Naive thymus-derived CD8-positive, alpha-beta T cell (primary cell): ENCODE measurements at regions not wholly inside any gene's neighbourhood (a gene's known extent, or its start where the extent isn't known, plus 50 kb on each side); places are given as distances from the start of the nearest gene placed in this dataset.

Experiments used
- ATAC-seq, 2 donors: fragments of 150-1000 bp; cut with Tn5 transposase in 1 of 2; sonication (Bioruptor Pico), chemical (Tn5 transposase) in 1 of 2; 1 replicate in 1 of 2; 2 replicates in 1 of 2; pipeline ENCODE4 v1.10.0; 2021; ENCODE audit warnings: mild to moderate bottlenecking in 2 of 2, moderate library complexity in 2 of 2
- POLR2A ChIA-PET: fragments of 350-600 bp; sonication (Branson Sonifier 250); formaldehyde crosslinking; loops from one replicate; lab custom pipeline; 2021; ENCODE audit warnings: antibody characterized with exemption; lab: Charles Lee
- DNase-seq, 10 donors: peaks; one replicate each; pipeline versions ENCODE4 v3.0.0 to v3.0.0-alpha.2; 2020 to 2022
- H3K27ac Mint-ChIP-seq, 10 donors: one replicate each; pipeline ENCODE4 v1.8.0; 2020 to 2022; ENCODE audit warnings: mild to moderate bottlenecking in 10 of 10, mixed read lengths in 10 of 10, moderate library complexity in 4 of 10, inconsistent platforms in 1 of 10
- H3K27me3 Mint-ChIP-seq, 5 donors: one replicate each; pipeline ENCODE4 v1.8.0; 2021 to 2022; ENCODE audit warnings: mixed read lengths in 5 of 5
- H3K36me3 Mint-ChIP-seq, 3 donors: one replicate each; pipeline ENCODE4 v1.8.0; 2020 to 2022; ENCODE audit warnings: mixed read lengths in 3 of 3, mild to moderate bottlenecking in 2 of 3, inconsistent platforms in 1 of 3
- H3K4me1 Mint-ChIP-seq, 4 donors: one replicate each; pipeline ENCODE4 v1.8.0; 2021 to 2022; ENCODE audit warnings: mixed read lengths in 4 of 4
- H3K4me3 Mint-ChIP-seq, 10 donors: one replicate each; pipeline ENCODE4 v1.8.0; 2020 to 2022; ENCODE audit warnings: mild to moderate bottlenecking in 10 of 10, mixed read lengths in 10 of 10, moderate library complexity in 6 of 10, inconsistent platforms in 1 of 10
- H3K9me3 Mint-ChIP-seq, 9 donors: one replicate each; pipeline ENCODE4 v1.8.0; 2020 to 2022; ENCODE audit warnings: mixed read lengths in 9 of 9, mild to moderate bottlenecking in 3 of 9, inconsistent platforms in 1 of 9, moderate library complexity in 1 of 9

GRCh38 chr5:158621391-158621790 lies 478.3 kb downstream of the EBF1 start:
- no peak overlapping the region for H3K4me3 Mint-ChIP-seq
- POLR2A ChIA-PET, result no interaction called here
- ATAC-seq, result no peak
- no peaks in the 10 kb centered on the region for H3K4me1 Mint-ChIP-seq
- no peak overlapping the region for H3K27ac Mint-ChIP-seq
- no peaks in the 10 kb centered on the region for H3K36me3 Mint-ChIP-seq
- H3K9me3 Mint-ChIP-seq, result peaks cover 0 to 1% (median 0%) of the 10 kb centered on the region in 9 donors
- no peaks in the 10 kb centered on the region for H3K27me3 Mint-ChIP-seq
- DNase-seq, result no peak

GRCh38 chr5:158619083-158619788 lies 480.5 kb downstream of the EBF1 start:
- DNase-seq (no peak), ATAC-seq (no peak)
- H3K4me3 Mint-ChIP-seq, result no peak overlapping the region
- H3K27me3 Mint-ChIP-seq, result no peaks in the 10 kb centered on the region
- H3K27ac Mint-ChIP-seq, result no peak overlapping the region
- POLR2A ChIA-PET, result no interaction called here
- no peaks in the 10 kb centered on the region for H3K9me3 Mint-ChIP-seq
- H3K36me3 Mint-ChIP-seq, result no peaks in the 10 kb centered on the region
- no peaks in the 10 kb centered on the region for H3K4me1 Mint-ChIP-seq

DNA sequence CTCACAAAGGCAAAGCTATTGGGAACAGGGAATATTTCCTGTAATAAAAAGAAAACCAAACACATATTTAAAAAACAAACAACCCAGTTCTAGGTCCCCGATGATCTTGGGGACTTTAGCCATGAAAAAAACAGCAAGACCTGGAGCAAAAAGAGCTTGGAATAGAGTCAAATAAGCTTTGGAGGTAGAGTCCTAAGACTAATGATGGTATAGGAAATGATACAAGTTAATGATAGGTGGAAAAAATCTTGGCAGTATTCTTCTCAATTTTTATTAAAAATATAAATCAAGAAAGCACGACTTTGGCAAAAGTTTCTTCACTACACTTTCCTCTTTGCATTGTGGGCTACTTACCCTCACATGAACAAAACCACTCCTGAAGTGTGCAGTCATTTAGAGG lies 481.5 kb downstream of the EBF1 start:
- Mint-ChIP-seq H3K4me3 (no peak overlapping the region), H3K36me3 (no peaks in the 10 kb centered on the region), H3K27me3 (no peaks in the 10 kb centered on the region), H3K27ac (peak overlapping the region in 1 of 10 donors; percentile 62), H3K4me1 (no peaks in the 10 kb centered on the region), H3K9me3 (no peaks in the 10 kb centered on the region)
- ATAC-seq (no peak), DNase-seq (no peak)
- POLR2A ChIA-PET, result no interaction called here

DNA sequence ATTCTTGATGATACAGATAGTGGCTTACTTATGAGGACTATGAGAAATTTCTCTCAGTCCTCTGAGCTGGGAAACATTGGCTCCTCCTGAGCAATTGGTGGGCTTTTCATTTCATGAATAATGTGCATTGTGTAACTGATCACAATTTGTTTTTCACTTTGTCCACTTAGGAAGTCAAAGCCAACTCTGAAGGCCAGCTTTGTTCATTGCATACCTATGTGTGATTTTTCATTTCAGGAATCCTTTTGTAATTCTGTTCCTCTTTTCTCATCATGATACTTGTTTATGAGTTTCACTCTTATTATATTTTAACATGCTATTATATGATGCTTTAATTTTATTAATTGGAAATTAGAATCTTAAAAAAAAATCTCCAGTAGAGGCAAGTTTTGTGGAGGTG lies 483.0 kb downstream of the EBF1 start:
- H3K27ac Mint-ChIP-seq, result no peak overlapping the region
- no peak overlapping the region for H3K4me3 Mint-ChIP-seq
- no peaks in the 10 kb centered on the region for H3K4me1 Mint-ChIP-seq
- no peak for ATAC-seq
- POLR2A ChIA-PET, result no interaction called here
- H3K9me3 Mint-ChIP-seq, result no peaks in the 10 kb centered on the region
- no peak for DNase-seq
- H3K27me3 Mint-ChIP-seq, result no peaks in the 10 kb centered on the region
- no peaks in the 10 kb centered on the region for H3K36me3 Mint-ChIP-seq

- DNase-seq (no peak), ATAC-seq (no peak)
- H3K27ac Mint-ChIP-seq, result no peak overlapping the region
- no peaks in the 10 kb centered on the region for H3K36me3 Mint-ChIP-seq
- H3K27me3 Mint-ChIP-seq, result no peaks in the 10 kb centered on the region
- POLR2A ChIA-PET, result no interaction called here
- H3K4me3 Mint-ChIP-seq, result no peak overlapping the region
- H3K9me3 Mint-ChIP-seq, result no peaks in the 10 kb centered on the region
- H3K4me1 Mint-ChIP-seq, result no peaks in the 10 kb centered on the region
These were observed 484.8 kb downstream of the EBF1 start for GRCh38 chr5:158614951-158615350.

GRCh38 chr5:158611581-158611980 lies 488.1 kb downstream of the EBF1 start:
- DNase-seq, result no peak
- no peak overlapping the region for H3K4me3 Mint-ChIP-seq
- H3K27ac Mint-ChIP-seq, result no peak overlapping the region
- H3K36me3 Mint-ChIP-seq, result no peaks in the 10 kb centered on the region
- ATAC-seq, result no peak
- no peaks in the 10 kb centered on the region for H3K4me1 Mint-ChIP-seq
- no peaks in the 10 kb centered on the region for H3K27me3 Mint-ChIP-seq
- H3K9me3 Mint-ChIP-seq, result no peaks in the 10 kb centered on the region
- POLR2A ChIA-PET, result no interaction called here

DNA sequence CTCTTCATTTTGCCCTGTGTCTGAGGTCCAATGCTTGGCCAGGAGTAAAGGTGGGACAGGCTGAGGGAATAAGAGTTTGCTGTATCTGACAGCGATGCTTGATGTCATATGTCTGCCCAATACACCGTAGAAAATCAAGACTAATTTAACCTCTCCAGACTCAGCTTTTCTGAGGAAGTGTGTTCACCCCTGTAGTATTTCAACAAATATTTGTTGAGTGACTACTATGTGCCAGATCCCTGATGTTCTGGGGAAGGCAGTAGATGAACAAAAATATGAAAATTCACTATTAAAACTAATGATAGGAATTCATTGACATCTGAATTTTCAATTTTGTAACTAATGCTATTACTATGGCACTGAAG lies 489.7 kb downstream of the EBF1 start:
- no peaks in the 10 kb centered on the region for H3K27me3 Mint-ChIP-seq
- no peaks in the 10 kb centered on the region for H3K4me1 Mint-ChIP-seq
- POLR2A ChIA-PET, result no interaction called here
- no peak for ATAC-seq
- no peaks in the 10 kb centered on the region for H3K36me3 Mint-ChIP-seq
- H3K27ac Mint-ChIP-seq, result no peak overlapping the region
- H3K4me3 Mint-ChIP-seq, result no peak overlapping the region
- H3K9me3 Mint-ChIP-seq, result no peaks in the 10 kb centered on the region
- DNase-seq, result no peak

DNA sequence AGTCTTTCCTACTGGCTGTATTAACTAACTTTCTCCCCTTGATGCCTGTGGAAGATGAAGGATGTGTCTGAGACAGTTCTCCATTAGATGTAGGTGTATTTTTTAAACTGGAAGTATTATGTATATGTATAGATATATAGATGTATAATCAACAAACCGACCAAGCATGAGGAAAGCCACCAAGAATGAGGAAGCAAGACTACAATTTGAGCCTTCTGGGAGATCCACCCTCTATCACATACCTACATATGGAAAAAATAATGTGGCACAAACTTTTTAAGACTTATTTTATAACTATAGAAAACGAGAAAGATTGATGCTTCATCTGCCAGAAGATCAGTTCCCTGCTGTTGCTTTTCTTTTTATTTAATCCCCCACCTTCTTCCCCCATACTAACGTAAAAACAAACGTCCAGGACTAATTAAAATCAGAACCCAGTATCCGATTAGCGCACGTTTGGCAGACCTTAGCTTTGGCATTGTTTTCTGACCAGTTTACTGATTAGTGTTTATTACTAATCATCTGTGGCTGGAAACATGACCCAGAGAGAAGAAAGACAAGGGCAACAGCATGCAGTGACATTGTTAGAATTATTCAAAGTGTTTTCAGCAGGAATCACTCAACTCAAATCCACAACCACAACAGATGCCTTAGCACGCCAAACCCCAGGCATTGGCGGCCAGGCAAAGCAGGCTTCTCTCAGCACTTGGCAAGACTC lies 490.2 kb downstream of the EBF1 start:
- POLR2A ChIA-PET, result no interaction called here
- Mint-ChIP-seq H3K4me1 (no peaks in the 10 kb centered on the region), H3K36me3 (no peaks in the 10 kb centered on the region), H3K27me3 (no peaks in the 10 kb centered on the region), H3K9me3 (no peaks in the 10 kb centered on the region), H3K4me3 (no peak overlapping the region), H3K27ac (no peak overlapping the region)
- DNase-seq, result no peak
- no peak for ATAC-seq

- Mint-ChIP-seq H3K9me3 (peaks cover 0 to 2% (median 0%) of the 10 kb centered on the region in 9 donors), H3K27me3 (no peaks in the 10 kb centered on the region), H3K4me3 (no peak overlapping the region), H3K36me3 (no peaks in the 10 kb centered on the region), H3K4me1 (no peaks in the 10 kb centered on the region), H3K27ac (no peak overlapping the region)
- POLR2A ChIA-PET, result no interaction called here
- ATAC-seq (no peak), DNase-seq (no peak)
These were observed 492.6 kb downstream of the EBF1 start for GRCh38 chr5:158607088-158607487.

DNA sequence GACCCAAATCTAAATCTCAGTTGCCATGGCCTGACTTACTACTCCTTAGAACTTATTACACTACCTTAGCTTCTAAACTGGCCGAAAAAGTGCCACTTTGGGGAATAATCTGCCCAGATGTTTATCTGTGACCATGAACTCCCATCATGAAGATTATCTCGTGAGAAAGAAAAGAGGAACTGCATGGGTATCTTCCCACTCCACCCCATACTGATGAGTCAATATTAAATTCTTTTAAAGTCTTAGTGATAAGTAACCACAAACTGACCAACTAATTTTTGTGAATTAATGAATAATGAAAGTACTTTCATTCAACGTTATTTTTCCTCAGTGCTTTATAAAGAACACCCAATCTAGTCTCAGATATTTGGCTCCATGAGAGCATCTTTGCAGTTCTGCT lies 493.5 kb downstream of the EBF1 start:
- no peak overlapping the region for H3K4me3 Mint-ChIP-seq
- H3K9me3 Mint-ChIP-seq, result peaks cover 0 to 2% (median 0%) of the 10 kb centered on the region in 9 donors
- DNase-seq (no peak), ATAC-seq (no peak)
- POLR2A ChIA-PET, result no interaction called here
- no peak overlapping the region for H3K27ac Mint-ChIP-seq
- no peaks in the 10 kb centered on the region for H3K4me1 Mint-ChIP-seq
- no peaks in the 10 kb centered on the region for H3K27me3 Mint-ChIP-seq
- no peaks in the 10 kb centered on the region for H3K36me3 Mint-ChIP-seq

- Mint-ChIP-seq H3K9me3 (peaks cover 0 to 5% (median 0%) of the 10 kb centered on the region in 9 donors), H3K27ac (no peak overlapping the region), H3K27me3 (no peaks in the 10 kb centered on the region), H3K4me3 (no peak overlapping the region), H3K36me3 (no peaks in the 10 kb centered on the region), H3K4me1 (peaks cover 0 to 9% (median 0%) of the 10 kb centered on the region in 4 donors)
- ATAC-seq (no peak), DNase-seq (no peak)
- POLR2A ChIA-PET, result no interaction called here
These were observed 496.7 kb downstream of the EBF1 start for GRCh38 chr5:158602981-158603380.

DNA sequence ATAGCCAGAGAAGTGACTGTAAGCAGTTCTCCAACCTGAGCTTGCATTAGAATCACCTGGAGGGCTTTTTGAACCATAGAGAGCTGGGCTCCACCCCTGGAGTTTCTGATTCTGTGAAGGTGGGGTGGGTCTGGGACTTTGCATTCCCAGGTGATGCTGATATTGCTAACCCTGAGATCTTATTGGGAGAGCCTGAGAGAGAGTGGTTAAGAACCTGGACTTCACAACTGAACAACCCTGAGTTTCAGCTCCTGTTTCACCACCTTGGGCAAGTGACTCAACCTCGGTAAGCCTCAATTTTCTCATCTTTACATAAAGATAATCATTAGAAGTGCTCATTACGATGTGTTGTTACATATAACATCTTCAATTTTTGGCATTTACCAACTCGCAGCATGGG lies 498.6 kb downstream of the EBF1 start:
- DNase-seq, result no peak
- POLR2A ChIA-PET, result no interaction called here
- Mint-ChIP-seq H3K4me1 (peaks cover 0 to 12% (median 0%) of the 10 kb centered on the region in 4 donors), H3K27ac (no peak overlapping the region), H3K27me3 (no peaks in the 10 kb centered on the region), H3K4me3 (no peak overlapping the region), H3K36me3 (peaks cover 0 to 1% (median 0%) of the 10 kb centered on the region in 3 donors), H3K9me3 (peaks cover 0 to 6% (median 0%) of the 10 kb centered on the region in 9 donors)
- no peak for ATAC-seq

DNA sequence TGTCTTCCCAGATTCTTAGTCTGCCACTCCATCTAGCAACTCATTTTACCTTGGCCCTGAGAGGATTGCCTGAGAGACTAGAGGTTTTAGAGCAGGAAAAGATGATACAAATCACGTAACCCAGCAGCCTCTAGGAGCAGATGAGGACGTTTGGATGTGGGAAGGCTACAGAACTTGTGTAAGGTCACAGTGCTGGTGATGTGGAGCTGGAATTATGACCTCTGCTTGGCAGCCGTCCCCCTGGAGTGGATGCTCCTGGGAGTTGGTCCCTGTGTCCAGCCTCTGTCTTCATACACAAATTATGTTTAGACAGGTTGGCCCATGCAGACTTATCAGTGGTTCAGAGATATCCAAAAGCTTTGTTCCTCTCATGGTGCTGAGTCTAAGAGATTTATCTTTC lies 499.0 kb downstream of the EBF1 start:
- peaks cover 0 to 6% (median 0%) of the 10 kb centered on the region in 9 donors for H3K9me3 Mint-ChIP-seq
- H3K4me1 Mint-ChIP-seq, result peaks cover 0 to 12% (median 0%) of the 10 kb centered on the region in 4 donors
- DNase-seq, result no peak
- H3K4me3 Mint-ChIP-seq, result no peak overlapping the region
- no peak for ATAC-seq
- H3K27ac Mint-ChIP-seq, result no peak overlapping the region
- no peaks in the 10 kb centered on the region for H3K27me3 Mint-ChIP-seq
- H3K36me3 Mint-ChIP-seq, result peaks cover 0 to 1% (median 0%) of the 10 kb centered on the region in 3 donors
- POLR2A ChIA-PET, result no interaction called here
